Putamen (tissue), 1 donor: ENCODE measurements at regions not wholly inside any gene's neighbourhood (a gene's known extent, or its start where the extent isn't known, plus 50 kb on each side); places are given as distances from the start of the nearest gene placed in this dataset.

Source experiments
- DNase-seq: peaks from one replicate; pipeline ENCODE4 v3.0.0-alpha.2; 2016; ENCODE audit warnings: low spot score

DNA sequence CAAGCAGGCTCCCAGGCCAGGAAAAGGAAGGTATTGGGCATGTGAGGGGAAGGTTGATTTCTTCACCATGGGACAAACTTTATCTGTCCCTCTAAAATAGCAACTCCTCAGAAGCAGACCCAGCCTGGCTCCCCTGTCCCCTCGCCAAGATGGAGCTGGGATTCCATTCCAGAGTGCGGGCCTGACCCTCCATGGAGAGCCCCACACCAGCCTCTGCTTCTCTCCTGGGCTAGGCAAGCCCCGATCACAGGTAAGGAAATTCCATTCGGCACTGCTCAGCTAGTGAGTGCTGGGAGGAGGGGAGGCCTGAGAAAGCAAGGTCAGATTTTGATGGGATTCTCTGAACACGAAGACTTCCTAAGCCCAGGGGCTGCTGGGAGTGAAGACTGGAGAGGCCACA is 98.4 kb downstream of the EFNB1 start:
- DNase-seq = no peak

DNA sequence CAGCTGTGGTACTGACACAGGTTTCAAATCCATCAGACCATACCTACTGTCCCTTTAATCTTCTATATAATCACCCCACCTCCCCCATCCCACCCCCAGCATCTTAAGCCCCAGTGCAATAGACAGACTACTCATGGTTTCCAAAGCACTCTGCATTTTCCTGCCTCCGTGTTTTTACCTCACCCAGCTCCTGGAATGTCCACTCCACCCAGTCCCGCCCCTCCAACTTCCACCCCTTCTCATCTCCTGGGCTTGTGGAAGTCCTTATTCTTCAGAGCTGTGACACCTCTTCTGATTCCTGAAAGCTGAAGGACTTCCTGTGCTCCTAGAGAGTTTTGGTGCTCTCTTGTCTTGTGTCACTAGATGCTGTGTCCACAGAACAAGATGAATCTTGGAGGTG is 94.3 kb downstream of the EFNB1 start:
- no peak for DNase-seq

GRCh38 chrX:68922013-68922412 is 93.2 kb downstream of the EFNB1 start:
- DNase-seq = no peak

DNA sequence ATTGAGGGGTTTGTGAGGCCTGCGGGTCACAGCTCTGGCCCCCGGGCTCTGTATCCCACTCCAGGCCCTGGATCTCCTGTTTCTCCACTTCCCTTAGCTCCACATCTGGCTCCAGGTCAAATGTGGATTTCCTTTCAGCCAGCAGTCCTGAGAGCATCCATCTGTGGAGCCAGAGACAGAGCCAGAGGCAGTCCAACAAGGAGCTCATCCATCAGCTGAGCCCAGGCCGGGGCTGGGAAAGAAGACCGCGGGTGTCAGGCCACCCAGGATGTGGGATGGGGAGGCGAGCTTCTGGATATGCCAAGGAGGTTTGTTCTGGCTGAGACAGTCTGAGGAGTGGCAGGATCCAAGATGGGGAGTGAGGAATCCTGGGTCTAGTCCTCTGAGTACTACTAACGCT is 91.7 kb downstream of the EFNB1 start:
- no peak for DNase-seq

DNA sequence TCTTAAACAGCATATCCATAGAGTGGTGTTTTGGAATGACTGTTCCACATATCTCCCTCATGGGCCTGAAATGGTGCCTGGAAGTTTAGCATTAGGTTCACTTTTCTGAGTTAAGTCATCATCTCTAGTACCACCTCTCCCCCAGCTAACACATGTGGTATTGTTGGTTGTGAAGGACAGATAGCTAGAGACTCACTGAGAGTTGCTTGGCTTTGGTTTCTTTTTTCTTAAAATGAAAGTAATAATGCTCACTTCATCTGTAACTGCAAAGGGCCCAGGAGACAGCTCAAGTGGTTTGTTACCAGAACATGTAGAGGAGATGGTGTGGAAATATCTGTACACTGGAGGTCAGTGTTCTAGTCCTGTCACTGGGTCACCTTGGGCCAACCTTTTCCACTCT is 90.9 kb downstream of the EFNB1 start:
- DNase-seq = no peak

- DNase-seq = no peak
Measured at GRCh38 chrX:68918202-68918601, 89.4 kb downstream of the EFNB1 start.

- DNase-seq = no peak
Measured at GRCh38 chrX:68917799-68918198, 89.0 kb downstream of the EFNB1 start.

- no peak for DNase-seq
Measured at GRCh38 chrX:68916891-68917290, 88.1 kb downstream of the EFNB1 start.

DNA sequence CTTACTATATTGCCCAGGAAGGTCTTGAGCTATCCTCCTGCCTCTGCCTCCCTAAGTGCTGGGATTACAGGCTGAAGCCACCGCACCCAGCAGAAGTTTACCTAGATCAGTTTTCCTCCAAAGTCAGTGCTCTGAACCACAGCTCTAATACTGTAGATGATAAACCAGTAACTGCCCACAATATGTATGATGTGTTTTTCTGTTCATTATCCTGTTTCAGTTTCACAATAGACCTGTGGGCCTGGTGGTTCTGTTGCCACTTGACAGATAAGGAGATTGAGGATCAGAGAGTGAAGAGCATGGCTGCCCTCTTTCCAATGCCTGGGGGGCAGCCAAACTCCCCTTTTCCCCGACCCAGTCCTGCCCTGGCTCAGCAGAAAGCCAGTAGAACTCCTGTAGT is 87.0 kb downstream of the EFNB1 start:
- no peak for DNase-seq

DNA sequence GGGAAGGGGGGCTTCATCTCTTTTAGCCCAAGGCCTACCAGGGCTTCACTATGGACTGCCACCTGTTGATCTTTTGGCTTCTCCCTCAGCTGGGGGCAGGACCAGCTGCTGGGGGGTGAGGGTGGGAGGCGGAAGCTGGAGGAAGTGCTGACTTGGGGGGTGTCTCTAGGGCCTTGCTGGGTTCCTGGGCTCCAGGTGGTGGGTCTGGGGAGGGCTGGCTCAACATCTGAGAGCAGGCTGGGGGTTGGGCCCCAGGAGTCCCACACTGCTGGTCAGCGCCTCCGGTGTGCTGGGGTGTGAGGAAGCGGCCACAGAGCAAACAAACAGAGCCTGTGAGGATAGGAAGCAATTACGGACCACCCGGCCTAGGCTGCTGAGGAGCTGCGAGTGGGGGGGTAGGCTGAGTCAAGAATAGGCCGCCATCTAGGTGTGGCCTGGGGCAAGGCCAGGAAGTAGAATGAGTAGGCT is 85.7 kb downstream of the EFNB1 start:
- DNase-seq = no peak

DNA sequence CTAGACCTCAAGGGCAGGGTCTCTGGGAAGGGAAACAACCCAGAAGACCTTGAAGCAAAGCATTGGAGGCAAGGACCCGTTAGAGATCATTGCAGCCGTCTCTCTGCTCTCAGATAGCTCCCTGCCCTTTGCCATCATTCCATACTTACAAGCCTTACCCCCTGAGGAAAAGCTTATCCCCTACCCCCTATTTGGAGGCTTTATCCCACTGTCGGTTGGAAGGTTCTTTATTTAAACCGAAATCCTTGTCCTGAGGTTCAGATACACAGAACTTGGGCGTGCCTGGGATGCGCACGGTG is 84.4 kb downstream of the EFNB1 start:
- DNase-seq = no peak

DNA sequence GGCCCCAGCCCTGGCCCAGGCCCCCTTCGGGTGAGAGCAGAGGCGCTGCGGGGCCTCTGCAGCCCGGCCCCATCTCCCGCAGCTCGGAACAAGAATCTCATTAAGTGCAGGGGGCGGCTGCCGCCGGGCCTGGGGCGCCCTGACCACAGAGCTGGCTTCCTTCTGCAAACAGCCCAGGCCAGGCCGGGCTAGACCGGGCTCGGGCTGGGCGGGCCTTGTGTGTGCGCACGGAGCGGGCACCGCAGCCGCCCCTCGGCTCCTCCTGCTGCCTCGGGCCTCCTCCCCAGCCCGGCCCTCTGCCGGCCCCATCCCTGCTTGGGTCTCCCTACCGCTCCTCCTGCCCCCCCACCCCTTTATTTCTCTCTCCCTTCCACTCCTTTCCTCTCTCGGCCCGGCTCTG is 83.3 kb downstream of the EFNB1 start:
- no peak for DNase-seq

DNA sequence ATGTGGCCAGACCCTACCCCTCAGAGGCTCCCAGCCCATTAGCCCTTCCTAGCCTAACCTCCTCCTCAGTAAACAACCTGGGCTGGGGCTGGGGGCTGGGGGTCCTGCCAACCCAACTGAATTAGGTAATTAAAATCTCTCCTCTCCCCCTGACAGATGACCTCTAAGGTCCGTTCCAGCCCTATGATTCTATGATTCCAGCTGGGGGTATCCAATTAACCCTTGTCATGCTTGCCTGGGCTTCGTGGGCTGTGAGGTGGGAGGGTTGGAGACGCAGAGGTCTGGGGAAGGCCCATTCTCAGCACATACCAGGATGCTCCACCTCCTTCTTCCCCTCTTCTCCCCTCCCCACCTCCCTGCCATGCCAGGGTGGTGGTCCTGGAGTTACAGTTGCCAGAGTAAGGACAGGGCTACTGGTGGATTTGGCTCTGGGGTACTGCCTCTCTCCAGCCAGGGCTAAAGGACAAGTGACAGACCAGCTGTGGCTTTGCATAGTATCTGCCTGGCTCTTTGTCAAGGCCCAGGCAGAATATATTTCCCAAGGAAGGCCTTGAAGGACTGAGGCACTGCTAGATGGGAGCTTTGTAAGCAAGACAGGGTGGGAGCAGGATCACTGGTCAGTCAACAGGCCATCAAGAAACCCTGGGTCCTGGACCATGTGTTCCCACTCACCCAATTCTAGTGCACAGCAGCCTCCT is 82.1 kb downstream of the EFNB1 start:
- no peak for DNase-seq

DNA sequence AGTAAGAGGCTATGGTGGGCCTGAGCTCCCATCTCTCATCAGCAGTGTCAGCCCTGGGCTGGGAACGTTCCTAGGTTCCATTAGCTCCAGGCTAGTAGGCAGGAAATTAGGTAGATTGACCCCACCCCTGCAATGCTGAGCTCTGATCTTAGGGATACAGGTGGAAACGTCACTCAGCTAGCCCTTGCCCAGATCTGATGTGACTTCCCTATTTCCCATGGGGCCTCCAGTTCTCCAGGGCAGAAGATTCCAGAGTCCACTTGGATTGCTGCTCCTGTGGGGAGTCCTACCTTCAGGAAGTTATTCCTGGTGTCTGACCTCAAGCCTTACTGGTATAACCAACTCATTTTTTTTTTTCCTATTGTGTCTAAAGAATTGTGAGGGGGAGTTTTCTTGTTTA is 81.1 kb downstream of the EFNB1 start:
- DNase-seq = no peak

- DNase-seq = no peak
Measured at GRCh38 chrX:68908071-68908470, 79.2 kb downstream of the EFNB1 start.

GRCh38 chrX:68902706-68903504 is 74.1 kb downstream of the EFNB1 start:
- DNase-seq = no peak

- no peak for DNase-seq
Measured at GRCh38 chrX:68901519-68901918, 72.7 kb downstream of the EFNB1 start.

GRCh38 chrX:68898598-68898997 is 69.8 kb downstream of the EFNB1 start:
- no peak for DNase-seq

- DNase-seq = no peak
Measured at GRCh38 chrX:68897118-68897945, 68.5 kb downstream of the EFNB1 start.

DNA sequence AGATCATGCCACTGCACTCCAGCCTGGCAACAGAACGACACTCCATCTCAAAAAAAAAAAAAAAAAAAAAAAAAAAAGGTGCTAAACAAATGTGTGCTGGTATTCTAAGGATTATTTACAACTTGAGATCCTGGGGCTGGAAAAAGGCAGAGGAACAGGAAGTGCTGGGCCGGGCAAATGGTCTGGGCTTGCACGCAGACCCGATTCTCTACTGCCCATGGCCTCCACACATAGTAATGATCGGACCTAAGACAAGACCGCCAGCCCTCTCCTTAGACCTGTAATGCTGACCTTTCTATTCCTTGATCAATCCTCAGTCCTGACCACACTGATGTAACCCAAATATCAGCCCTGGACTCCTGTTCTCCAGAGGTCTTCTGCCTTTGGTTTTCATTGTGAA is 67.8 kb downstream of the EFNB1 start:
- no peak for DNase-seq

GRCh38 chrX:68895778-68896177 is 67.0 kb downstream of the EFNB1 start:
- no peak for DNase-seq

GRCh38 chrX:68895341-68895755 is 66.5 kb downstream of the EFNB1 start:
- DNase-seq = no peak
